ENCODE measurements at regions not wholly inside any gene's neighbourhood (a gene's known extent, or its start where the extent isn't known, plus 50 kb on each side); places are given as distances from the start of the nearest gene placed in this dataset.
"Not testable (repeated sequence)": the region's sequence is repeated elsewhere in the genome, so short reads cannot be mapped to it uniquely, and the experiment has no call there.

DNA sequence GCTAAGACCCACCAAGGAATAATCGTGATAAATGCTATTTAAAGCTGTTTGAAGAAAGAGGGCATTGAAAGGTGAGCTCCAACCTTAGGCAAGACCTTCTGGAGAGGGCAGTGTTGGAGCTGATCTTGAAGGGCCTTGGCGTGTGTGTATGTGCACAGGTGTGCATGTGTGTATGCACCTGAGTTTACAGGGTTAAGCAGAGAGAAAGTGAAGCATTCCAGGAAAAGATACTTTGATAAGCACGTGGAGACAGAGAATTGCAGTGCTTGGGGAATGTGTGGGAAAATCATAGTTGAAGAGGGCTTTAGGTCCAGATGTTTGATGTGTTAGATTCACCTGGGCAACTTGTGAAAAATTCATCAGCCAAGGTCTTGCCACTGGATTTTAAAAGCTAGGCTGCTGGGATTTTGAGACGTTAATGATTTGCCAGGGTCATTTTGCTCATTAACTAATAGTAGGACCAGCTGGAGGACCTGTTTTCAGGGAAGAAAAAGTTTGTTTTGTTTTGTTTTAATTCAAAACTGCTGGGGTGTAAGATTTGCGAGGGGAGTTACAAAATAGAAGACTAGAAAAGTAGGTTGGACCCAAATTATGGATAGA lies 78.3 kb upstream of the ANKRD55 start:
- in situ Hi-C loops (cut with HindIII; ENCODE audit: low sequenced_read_pairs), result no loop called here

GRCh38 chr5:56310711-56311204 lies 77.6 kb upstream of the ANKRD55 start:
- in situ Hi-C loops (cut with HindIII; ENCODE audit: low sequenced_read_pairs), result no loop called here

DNA sequence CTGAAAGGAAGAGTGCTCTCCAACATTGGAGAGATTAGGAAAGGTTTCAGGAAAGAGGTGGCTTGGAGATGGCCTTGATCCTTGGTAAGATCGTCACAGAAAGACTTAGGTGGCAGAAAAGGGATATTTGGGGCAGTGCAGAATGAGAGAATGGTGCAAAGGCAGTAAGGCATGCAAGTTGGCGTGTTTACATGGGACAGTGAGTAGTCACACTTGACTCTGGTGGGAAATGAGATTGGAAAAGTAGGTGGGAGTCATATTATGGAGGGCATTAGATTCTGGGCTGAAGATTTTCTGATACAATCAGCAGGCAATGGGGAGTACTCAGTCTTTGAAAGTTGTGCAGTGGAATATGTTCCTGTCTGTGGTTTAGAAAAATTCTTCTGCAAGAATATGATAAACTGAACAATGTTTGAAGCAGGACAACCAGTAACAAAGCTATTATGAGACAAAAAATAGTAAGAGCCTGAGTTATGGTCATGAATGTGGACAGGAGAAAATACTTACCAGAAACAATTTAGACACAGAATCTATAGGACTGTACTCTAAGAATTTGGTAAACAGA lies 76.2 kb upstream of the ANKRD55 start:
- in situ Hi-C loops (cut with HindIII; ENCODE audit: low sequenced_read_pairs), result no loop called here

DNA sequence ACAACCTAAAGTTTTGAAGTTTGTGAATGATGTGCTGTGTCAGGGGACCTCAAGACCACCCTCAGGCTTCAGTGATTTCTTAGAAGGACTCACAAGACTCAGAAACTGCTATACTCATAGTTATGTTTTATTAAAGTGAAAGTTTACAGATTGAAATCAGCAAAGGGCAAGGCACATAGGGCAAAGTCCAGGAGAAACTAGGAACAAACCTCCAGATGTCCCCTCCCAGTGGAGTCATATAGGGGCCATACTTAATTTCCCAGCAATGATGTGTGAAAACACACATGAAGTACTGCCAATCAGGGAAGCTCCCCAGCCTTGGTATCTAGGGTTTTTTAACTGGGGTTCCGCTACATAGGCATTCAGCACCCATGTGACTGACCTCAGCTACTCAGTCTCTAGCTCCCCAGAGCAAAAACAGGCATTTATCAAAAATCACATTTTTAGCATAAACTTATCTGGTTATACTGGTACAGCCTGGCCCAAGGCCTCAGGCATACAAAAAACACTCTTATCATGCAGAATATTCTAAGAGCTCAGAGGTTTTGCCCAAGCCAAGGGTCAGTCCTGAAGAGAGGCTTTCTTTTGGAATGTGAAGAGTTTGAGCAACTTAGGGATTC lies 74.7 kb upstream of the ANKRD55 start:
- in situ Hi-C loops (cut with HindIII; ENCODE audit: low sequenced_read_pairs), result no loop called here

- in situ Hi-C loops (cut with HindIII; ENCODE audit: low sequenced_read_pairs), result no loop called here
Observed at GRCh38 chr5:56306433-56307150, 73.5 kb upstream of the ANKRD55 start.

- in situ Hi-C loops (cut with HindIII; ENCODE audit: low sequenced_read_pairs), result no loop called here
Observed at GRCh38 chr5:56305001-56305950, 72.1 kb upstream of the ANKRD55 start.

DNA sequence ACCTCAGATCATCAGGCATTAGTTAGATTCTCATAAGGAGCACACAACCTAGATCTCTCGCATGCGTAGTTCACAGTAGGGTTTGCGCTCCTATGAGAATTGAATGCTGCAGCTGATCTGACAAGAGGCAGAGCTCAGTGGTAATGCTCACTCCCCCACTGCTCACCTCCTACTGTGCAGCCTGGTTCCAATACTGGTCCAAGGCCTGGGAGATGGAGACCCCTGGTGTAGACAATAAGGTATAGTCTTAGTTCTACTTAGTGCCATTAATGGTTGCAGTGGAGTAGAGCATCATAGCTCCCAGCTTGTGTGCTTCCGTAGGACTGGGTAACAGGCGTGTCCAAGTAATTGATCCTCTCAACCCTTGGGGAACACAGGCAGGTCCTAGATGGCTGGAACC lies 70.4 kb upstream of the ANKRD55 start:
- in situ Hi-C loops (cut with HindIII; ENCODE audit: low sequenced_read_pairs), result no loop called here

GRCh38 chr5:56302027-56302426 lies 68.9 kb upstream of the ANKRD55 start:
- in situ Hi-C loops (cut with HindIII; ENCODE audit: low sequenced_read_pairs), result no loop called here

GRCh38 chr5:56301069-56301468 lies 67.9 kb upstream of the ANKRD55 start:
- in situ Hi-C loops (cut with HindIII; ENCODE audit: low sequenced_read_pairs), result no loop called here

DNA sequence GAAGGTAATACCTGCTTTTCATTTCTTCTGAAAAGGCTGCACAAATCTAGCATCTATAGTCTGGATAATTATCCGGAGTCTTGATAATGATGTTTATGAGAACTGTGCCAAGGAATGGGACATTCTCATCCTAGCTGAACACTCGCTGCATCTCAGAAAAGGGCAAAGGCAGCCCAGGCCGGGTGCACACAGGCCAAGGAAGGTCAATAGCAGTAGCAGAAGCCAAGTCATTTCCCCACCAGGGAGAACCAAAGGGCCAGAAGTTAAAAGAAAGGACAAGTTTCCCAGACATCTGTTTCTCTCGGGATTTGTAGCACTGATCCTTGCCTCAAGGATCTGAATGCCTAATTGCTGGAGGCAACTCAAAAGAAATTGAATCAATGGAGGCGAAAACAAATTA lies 66.1 kb upstream of the ANKRD55 start:
- in situ Hi-C loops (cut with HindIII; ENCODE audit: low sequenced_read_pairs), result no loop called here

DNA sequence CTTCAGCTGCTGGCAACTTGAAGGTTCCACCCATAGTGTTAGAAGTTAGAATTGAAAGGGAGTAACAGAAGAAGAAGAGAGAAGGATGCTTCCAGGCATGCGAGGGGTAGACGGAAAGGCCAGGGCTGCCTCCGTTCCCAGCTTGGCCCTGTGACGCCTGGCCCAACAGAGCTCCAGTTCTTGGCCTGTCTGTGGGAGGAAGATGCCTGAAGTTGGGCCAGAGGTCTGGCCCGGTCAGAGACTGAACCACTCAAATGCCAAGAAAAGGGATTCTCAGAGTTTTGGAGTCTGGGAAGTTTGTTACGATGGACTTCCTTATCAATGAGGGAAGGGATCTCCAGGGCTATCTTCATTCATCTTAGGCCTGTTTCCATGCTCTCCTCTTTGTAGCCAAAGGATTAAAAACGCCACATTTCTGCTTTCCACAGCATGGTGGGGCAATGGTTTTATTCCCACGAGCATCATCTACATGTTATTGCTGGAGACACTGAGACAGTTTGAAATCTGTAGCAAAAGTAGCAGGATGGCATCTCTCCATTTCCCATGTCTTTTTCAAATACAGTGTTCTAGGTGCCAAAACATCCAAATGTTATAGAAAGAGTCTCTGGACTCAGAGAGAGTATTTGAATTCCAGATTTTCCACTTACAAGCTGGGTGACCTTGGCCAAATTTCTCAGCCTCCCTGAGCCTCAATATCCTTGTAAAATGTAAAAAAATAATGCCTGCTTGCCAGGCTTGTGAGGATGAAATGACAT lies 65.4 kb upstream of the ANKRD55 start:
- in situ Hi-C loops (cut with HindIII; ENCODE audit: low sequenced_read_pairs), result no loop called here

- in situ Hi-C loops (cut with HindIII; ENCODE audit: low sequenced_read_pairs), result no loop called here
Observed at GRCh38 chr5:56297851-56298250, 64.7 kb upstream of the ANKRD55 start.

DNA sequence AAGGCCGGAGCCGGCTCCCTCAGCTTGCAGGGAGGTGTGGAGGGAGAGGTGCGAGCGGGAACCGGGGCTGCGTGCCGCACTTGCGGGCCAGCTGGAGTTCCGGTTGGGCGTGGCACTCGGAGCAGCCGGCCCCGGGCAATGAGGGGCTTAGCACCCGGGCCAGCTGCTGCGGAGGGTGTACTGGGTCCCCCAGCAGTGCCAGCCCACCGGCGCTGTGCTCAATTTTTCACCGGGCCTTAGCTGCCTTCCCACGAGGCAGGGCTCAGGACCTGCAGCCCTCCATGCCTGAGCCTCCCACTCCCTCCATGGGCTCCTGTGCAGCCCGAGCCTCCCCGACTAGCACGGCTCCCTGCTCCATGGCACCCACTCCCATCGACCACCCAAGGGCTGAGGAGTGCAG lies 62.2 kb upstream of the ANKRD55 start:
- in situ Hi-C loops (cut with HindIII; ENCODE audit: low sequenced_read_pairs), result not testable (repeated sequence)

- in situ Hi-C loops (cut with HindIII; ENCODE audit: low sequenced_read_pairs), result no loop called here
Observed at GRCh38 chr5:56294354-56294753, 61.2 kb upstream of the ANKRD55 start.

DNA sequence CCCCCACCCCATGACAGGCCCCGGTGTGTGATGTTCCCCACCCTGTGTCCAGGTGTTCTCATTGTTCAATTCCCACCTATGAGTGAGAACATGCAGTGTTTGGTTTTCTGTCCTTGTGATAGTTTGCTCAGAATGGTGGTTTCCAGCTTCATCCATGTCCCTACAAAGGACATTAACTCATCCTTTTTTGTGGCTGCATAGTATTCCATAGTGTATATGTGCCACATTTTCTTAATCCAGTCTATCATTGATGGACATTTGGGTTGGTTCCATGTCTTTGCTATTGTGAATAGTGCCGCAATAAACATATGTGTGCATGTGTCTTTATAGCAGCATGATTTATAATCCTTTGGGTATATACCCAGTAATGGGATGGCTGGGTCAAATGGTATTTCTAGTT lies 59.7 kb upstream of the ANKRD55 start:
- in situ Hi-C loops (cut with HindIII; ENCODE audit: low sequenced_read_pairs), result not testable (repeated sequence)

DNA sequence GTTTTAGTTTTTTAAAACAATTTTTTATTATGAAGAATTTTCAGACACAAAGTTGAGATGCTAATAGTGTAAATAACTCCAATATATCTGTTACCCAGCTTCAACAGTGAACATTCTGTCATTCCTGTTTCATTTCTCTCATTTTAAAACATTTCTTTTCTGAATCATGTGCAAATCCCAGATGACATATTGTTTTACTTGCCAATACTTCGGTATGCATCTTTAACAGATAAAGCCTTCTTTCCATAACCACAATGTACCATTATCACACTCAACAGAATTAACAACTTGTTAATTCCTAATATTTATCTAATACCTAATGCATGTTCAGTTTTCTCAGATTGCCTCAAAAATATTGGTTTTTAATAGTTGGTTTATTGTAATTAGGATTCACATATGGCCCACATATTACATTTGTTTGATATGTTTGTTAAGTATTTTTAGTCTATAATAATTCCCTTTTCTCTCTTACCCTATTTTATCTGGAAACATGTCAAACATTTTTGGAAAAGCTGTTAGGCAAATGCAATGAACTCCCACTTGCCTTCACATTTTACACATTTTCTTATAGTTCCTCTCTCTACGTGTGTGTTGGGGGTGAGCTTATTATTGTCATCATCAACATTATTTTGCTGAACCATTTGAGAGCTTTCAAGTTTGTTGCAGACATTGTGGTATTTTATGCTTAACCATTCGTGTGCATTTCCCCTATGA lies 58.7 kb upstream of the ANKRD55 start:
- in situ Hi-C loops (cut with HindIII; ENCODE audit: low sequenced_read_pairs), result no loop called here

DNA sequence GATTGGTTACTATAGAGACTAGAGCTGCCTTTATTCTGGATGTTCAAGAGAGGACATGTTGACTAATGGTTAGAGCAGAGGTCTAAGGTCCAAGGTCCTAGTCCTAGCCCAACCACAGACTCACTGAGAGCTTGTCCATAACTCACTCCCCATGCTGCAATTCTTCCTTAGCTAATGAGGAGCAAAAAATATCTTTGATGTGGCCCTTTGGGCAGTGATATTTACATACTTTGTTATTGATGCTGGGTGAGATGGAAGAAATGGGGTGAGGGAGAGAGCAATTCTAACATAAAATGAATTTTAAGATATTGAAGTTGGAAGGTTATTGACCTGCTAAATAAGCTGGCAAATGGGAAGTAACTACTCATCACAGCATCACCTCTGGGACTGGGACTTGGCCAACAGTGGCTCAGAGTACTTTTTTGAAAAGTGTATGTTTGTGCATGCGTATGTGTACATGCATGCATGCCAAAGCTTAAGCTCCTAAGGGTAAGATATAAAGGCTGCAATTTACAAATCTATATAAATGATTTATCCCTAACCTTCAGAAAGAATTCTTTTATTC lies 58.0 kb upstream of the ANKRD55 start:
- in situ Hi-C loops (cut with HindIII; ENCODE audit: low sequenced_read_pairs), result no loop called here

DNA sequence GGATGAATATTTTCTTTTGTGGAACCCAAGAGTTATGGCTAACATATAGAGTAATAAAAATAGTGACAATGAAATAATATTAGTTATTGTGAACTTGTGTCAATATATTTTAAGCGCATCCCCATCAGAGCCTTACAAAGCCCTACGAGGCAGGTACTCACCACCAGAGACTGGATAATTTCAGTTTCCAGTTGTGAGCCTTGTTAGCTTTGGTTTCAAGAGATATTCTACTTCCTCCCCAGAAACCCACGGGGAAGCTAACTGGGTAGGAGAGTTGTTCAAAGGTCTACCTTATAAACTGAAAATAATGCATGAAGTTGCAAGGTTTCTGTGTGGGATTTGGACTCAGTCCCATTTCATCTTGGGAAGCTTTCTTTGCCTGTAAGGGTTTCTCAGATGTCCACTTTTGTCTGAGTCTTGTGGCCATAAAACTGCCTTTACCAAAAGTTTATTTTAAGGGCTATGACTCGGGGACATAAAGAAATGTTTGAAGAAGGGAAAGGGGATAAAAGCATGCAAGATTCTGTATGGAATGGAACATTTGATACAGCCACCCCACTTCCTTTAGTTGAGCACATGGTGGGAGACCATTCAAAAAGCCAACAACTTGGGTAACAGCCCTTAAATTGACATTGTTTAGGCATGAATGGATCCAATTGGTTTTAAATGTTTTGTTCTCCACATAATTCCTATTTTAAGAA lies 57.4 kb upstream of the ANKRD55 start:
- in situ Hi-C loops (cut with HindIII; ENCODE audit: low sequenced_read_pairs), result no loop called here

GRCh38 chr5:56289602-56289987 lies 56.5 kb upstream of the ANKRD55 start:
- in situ Hi-C loops (cut with HindIII; ENCODE audit: low sequenced_read_pairs), result no loop called here
